ENCODE measurements at regions not wholly inside any gene's neighbourhood (a gene's known extent, or its start where the extent isn't known, plus 50 kb on each side); places are given as distances from the start of the nearest gene placed in this dataset.
"Not testable (repeated sequence)": the region's sequence is repeated elsewhere in the genome, so short reads cannot be mapped to it uniquely, and the experiment has no call there.

GRCh38 chr2:89537862-89538261 lies 846.4 kb downstream of the RPIA start:
- TF ChIP-seq, protein P1, sequence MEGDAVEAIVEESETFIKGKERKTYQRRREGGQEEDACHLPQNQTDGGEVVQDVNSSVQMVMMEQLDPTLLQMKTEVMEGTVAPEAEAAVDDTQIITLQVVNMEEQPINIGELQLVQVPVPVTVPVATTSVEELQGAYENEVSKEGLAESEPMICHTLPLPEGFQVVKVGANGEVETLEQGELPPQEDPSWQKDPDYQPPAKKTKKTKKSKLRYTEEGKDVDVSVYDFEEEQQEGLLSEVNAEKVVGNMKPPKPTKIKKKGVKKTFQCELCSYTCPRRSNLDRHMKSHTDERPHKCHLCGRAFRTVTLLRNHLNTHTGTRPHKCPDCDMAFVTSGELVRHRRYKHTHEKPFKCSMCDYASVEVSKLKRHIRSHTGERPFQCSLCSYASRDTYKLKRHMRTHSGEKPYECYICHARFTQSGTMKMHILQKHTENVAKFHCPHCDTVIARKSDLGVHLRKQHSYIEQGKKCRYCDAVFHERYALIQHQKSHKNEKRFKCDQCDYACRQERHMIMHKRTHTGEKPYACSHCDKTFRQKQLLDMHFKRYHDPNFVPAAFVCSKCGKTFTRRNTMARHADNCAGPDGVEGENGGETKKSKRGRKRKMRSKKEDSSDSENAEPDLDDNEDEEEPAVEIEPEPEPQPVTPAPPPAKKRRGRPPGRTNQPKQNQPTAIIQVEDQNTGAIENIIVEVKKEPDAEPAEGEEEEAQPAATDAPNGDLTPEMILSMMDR (IDR thresholded peaks at IDR 0.05), result not testable (repeated sequence)
- not testable (repeated sequence) for TF ChIP-seq POLR2A (IDR thresholded peaks at IDR 0.05)

All from testis (tissue), 2 donors.